ENCODE measurements at regions not wholly inside any gene's neighbourhood (a gene's known extent, or its start where the extent isn't known, plus 50 kb on each side); places are given as distances from the start of the nearest gene placed in this dataset.

DNA sequence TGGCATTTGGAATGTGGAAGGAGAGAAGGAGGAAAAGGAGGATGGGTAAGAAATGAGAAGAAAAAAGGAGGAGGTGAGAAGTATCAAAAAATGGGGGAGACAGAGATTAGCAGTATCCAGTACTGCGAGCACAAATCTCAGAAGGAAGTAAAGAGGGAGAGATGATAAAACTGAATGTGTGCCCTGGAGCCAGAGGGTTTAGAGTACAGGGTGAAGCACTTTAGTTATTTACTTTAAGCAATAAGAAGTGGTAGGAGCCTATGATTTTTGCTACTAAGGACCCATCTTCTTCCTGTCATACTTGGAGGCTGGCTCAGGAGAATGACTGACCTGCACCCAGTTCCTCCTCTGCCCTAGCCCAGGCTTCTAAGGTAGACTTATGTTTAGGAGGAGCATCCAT, 94.9 kb downstream of the ADRB2 start:
- no peak overlapping the region for H4K91ac ChIP-seq (ENCODE audit: insufficient read length, low read depth, low read length)
- H3K79me1 ChIP-seq (ENCODE audit: insufficient read depth, low read depth, low read length, poor library complexity, severe bottlenecking) = no peaks in the 10 kb centered on the region
- H3K23ac ChIP-seq (ENCODE audit: insufficient read length, low read depth, low read length) = no peak overlapping the region
- H3T11ph ChIP-seq (ENCODE audit: low read length) = no peak overlapping the region
- no peaks in the 10 kb centered on the region for H3K23me2 ChIP-seq (ENCODE audit: insufficient read length, low read depth, low read length, poor library complexity, severe bottlenecking)
- H4K8ac ChIP-seq (replicated peaks; ENCODE audit: insufficient read length, low read depth, low read length) = no peak overlapping the region
- no peaks in the 10 kb centered on the region for H3K4me1 ChIP-seq (ENCODE audit: insufficient read depth, low read length)
- H2AK5ac ChIP-seq (ENCODE audit: insufficient read length, low read length) = no peak overlapping the region
- H3K14ac ChIP-seq (ENCODE audit: insufficient read depth, low read length) = no peak overlapping the region
- no peak for TF ChIP-seq CTCF (conservative IDR thresholded peaks at IDR 0.05)
- H3K56ac ChIP-seq (ENCODE audit: insufficient read length, low read depth, low read length) = no peak overlapping the region
- no peak overlapping the region for H2BK12ac ChIP-seq (ENCODE audit: insufficient read length, low read depth, low read length)
- no peak overlapping the region for H2BK20ac ChIP-seq (ENCODE audit: low read depth, low read length, poor library complexity, severe bottlenecking)
- H2AFZ ChIP-seq (ENCODE audit: low read length) = no peak overlapping the region
- no peak overlapping the region for H2BK5ac ChIP-seq (ENCODE audit: insufficient read length, low read length)
- no peak overlapping the region for H3K27ac ChIP-seq (ENCODE audit: insufficient read length, low read depth, low read length)
- H3K9ac ChIP-seq (ENCODE audit: extremely low read depth, insufficient read length, low read length) = no peak overlapping the region
- Mint-ChIP-seq H3K36me3 (ENCODE audit: insufficient read depth in 1 of 3, low read depth in 3 of 3) (no peaks in the 10 kb centered on the region), H3K4me3 (no peak overlapping the region), H3K9me3 (no peaks in the 10 kb centered on the region), H3K4me1 (no peaks in the 10 kb centered on the region), H3K27ac (no peak overlapping the region), H3K27me3 (ENCODE audit: low read depth) (peaks cover 3% of the 10 kb centered on the region; the same call in 1 of the 2 replicates)
- no peaks in the 10 kb centered on the region for H3K79me2 ChIP-seq (ENCODE audit: insufficient read depth, low read length)
- no peaks in the 10 kb centered on the region for H3K9me3 ChIP-seq (ENCODE audit: control insufficient read depth, low read depth, low read length)
- no CpG with 5 or more reads among the region's 1 CpG for WGBS (ENCODE audit: extremely low coverage, insufficient read length, low lambda C conversion rate)
- no peaks in the 10 kb centered on the region for H4K20me1 ChIP-seq (ENCODE audit: control insufficient read depth, insufficient read depth, insufficient read length)
- no peak overlapping the region for H4K5ac ChIP-seq (ENCODE audit: insufficient read length, low read depth, low read length)
- H2BK15ac ChIP-seq (ENCODE audit: low read depth, low read length) = no peak overlapping the region
- no peak overlapping the region for H3K4me2 ChIP-seq (ENCODE audit: insufficient read depth, insufficient read length, low read length)
- no peak overlapping the region for H3K4ac ChIP-seq (ENCODE audit: low read depth, low read length)
- no peak overlapping the region for H3K18ac ChIP-seq (ENCODE audit: insufficient read length, low read depth, low read length)
- H2BK120ac ChIP-seq (ENCODE audit: low read depth, low read length, poor library complexity, severe bottlenecking) = no peak overlapping the region
- no peaks in the 10 kb centered on the region for H3K27me3 ChIP-seq (ENCODE audit: insufficient read depth, low read length)
- no peak for DNase-seq
